ENCODE measurements at regions not wholly inside any gene's neighbourhood (a gene's known extent, or its start where the extent isn't known, plus 50 kb on each side); places are given as distances from the start of the nearest gene placed in this dataset.
"Not testable (repeated sequence)": the region's sequence is repeated elsewhere in the genome, so short reads cannot be mapped to it uniquely, and the experiment has no call there.

GRCh38 chr17:20654575-20654974 is 75.1 kb downstream of the CDRT15L2 start:
- H3K4me1 ChIP-seq (ENCODE audit: control insufficient read depth in 5 of 5, insufficient read depth in 5 of 5, low read length in 5 of 5); H3K4me3 ChIP-seq; H3K27ac ChIP-seq (ENCODE audit: low read depth in 1 of 2, low read length in 1 of 2); H3K27me3 ChIP-seq (ENCODE audit: control insufficient read depth in 3 of 3, insufficient read depth in 3 of 3, low read length in 2 of 3); DNase-seq; H3K9ac ChIP-seq (ENCODE audit: insufficient read depth in 1 of 2, low read length in 2 of 2); H3K9me3 ChIP-seq (ENCODE audit: control insufficient read depth in 4 of 4, insufficient read depth in 3 of 4, low read length in 3 of 4); H3K36me3 ChIP-seq (ENCODE audit: control insufficient read depth in 4 of 4, insufficient read depth in 4 of 4, low read length in 4 of 4); ATAC-seq (ENCODE audit: insufficient read depth, low FRiP score): not testable (repeated sequence)
- WGBS, 2 donors: 90 to 97% methylated on average over 7 to 9 of the region's 12 CpGs

GRCh38 chr17:20665103-20665955 is 85.8 kb downstream of the CDRT15L2 start:
- not testable (repeated sequence) for ATAC-seq (ENCODE audit: insufficient read depth, low FRiP score); H3K27me3 ChIP-seq (ENCODE audit: control insufficient read depth in 3 of 3, insufficient read depth in 3 of 3, low read length in 2 of 3)
- WGBS, 2 donors: 50 to 80% methylated on average over 2 to 5 of the region's 6 CpGs

GRCh38 chr17:20666689-20667088 is 87.2 kb downstream of the CDRT15L2 start:
- H3K9ac ChIP-seq (ENCODE audit: insufficient read depth in 1 of 2, low read length in 2 of 2); H3K36me3 ChIP-seq (ENCODE audit: control insufficient read depth in 4 of 4, insufficient read depth in 4 of 4, low read length in 4 of 4); H3K27ac ChIP-seq (ENCODE audit: low read depth in 1 of 2, low read length in 1 of 2); H3K9me3 ChIP-seq (ENCODE audit: control insufficient read depth in 4 of 4, insufficient read depth in 3 of 4, low read length in 3 of 4); H3K4me3 ChIP-seq; DNase-seq; ATAC-seq (ENCODE audit: insufficient read depth, low FRiP score); H3K27me3 ChIP-seq (ENCODE audit: control insufficient read depth in 3 of 3, insufficient read depth in 3 of 3, low read length in 2 of 3); H3K4me1 ChIP-seq (ENCODE audit: control insufficient read depth in 5 of 5, insufficient read depth in 5 of 5, low read length in 5 of 5): not testable (repeated sequence)
- WGBS, 2 donors: 76 to 77% methylated on average over 6 of the region's 6 CpGs

More at GRCh38 chr17:20665103-20665955, 85.8 kb downstream of the CDRT15L2 start:
- not testable (repeated sequence) for H3K36me3 ChIP-seq (ENCODE audit: control insufficient read depth in 4 of 4, insufficient read depth in 4 of 4, low read length in 4 of 4); H3K27ac ChIP-seq (ENCODE audit: low read depth in 1 of 2, low read length in 1 of 2); H3K4me1 ChIP-seq (ENCODE audit: control insufficient read depth in 5 of 5, insufficient read depth in 5 of 5, low read length in 5 of 5); H3K9ac ChIP-seq (ENCODE audit: insufficient read depth in 1 of 2, low read length in 2 of 2); H3K4me3 ChIP-seq; H3K9me3 ChIP-seq (ENCODE audit: control insufficient read depth in 4 of 4, insufficient read depth in 3 of 4, low read length in 3 of 4)
- DNase-seq: peak in 2 of 3 donors; percentile 21

GRCh38 chr17:20667712-20668111 is 88.2 kb downstream of the CDRT15L2 start:
- ATAC-seq (ENCODE audit: insufficient read depth, low FRiP score); H3K4me3 ChIP-seq; H3K36me3 ChIP-seq (ENCODE audit: control insufficient read depth in 4 of 4, insufficient read depth in 4 of 4, low read length in 4 of 4); H3K9ac ChIP-seq (ENCODE audit: insufficient read depth in 1 of 2, low read length in 2 of 2); H3K27ac ChIP-seq (ENCODE audit: low read depth in 1 of 2, low read length in 1 of 2); H3K4me1 ChIP-seq (ENCODE audit: control insufficient read depth in 5 of 5, insufficient read depth in 5 of 5, low read length in 5 of 5); H3K9me3 ChIP-seq (ENCODE audit: control insufficient read depth in 4 of 4, insufficient read depth in 3 of 4, low read length in 3 of 4); DNase-seq; H3K27me3 ChIP-seq (ENCODE audit: control insufficient read depth in 3 of 3, insufficient read depth in 3 of 3, low read length in 2 of 3): not testable (repeated sequence)
- WGBS, 2 donors: 21 to 24% methylated on average over 2 of the region's 2 CpGs

GRCh38 chr17:20668316-20668715 is 88.8 kb downstream of the CDRT15L2 start:
- H3K36me3 ChIP-seq (ENCODE audit: control insufficient read depth in 4 of 4, insufficient read depth in 4 of 4, low read length in 4 of 4); H3K4me1 ChIP-seq (ENCODE audit: control insufficient read depth in 5 of 5, insufficient read depth in 5 of 5, low read length in 5 of 5); H3K9me3 ChIP-seq (ENCODE audit: control insufficient read depth in 4 of 4, insufficient read depth in 3 of 4, low read length in 3 of 4); H3K9ac ChIP-seq (ENCODE audit: insufficient read depth in 1 of 2, low read length in 2 of 2); H3K27me3 ChIP-seq (ENCODE audit: control insufficient read depth in 3 of 3, insufficient read depth in 3 of 3, low read length in 2 of 3); ATAC-seq (ENCODE audit: insufficient read depth, low FRiP score); DNase-seq; H3K4me3 ChIP-seq; H3K27ac ChIP-seq (ENCODE audit: low read depth in 1 of 2, low read length in 1 of 2): not testable (repeated sequence)
- WGBS, 2 donors: 53 to 81% methylated on average over 4 of the region's 4 CpGs

- not testable (repeated sequence) for H3K27me3 ChIP-seq (ENCODE audit: control insufficient read depth in 3 of 3, insufficient read depth in 3 of 3, low read length in 2 of 3); H3K9me3 ChIP-seq (ENCODE audit: control insufficient read depth in 4 of 4, insufficient read depth in 3 of 4, low read length in 3 of 4); DNase-seq; ATAC-seq (ENCODE audit: insufficient read depth, low FRiP score); H3K27ac ChIP-seq (ENCODE audit: low read depth in 1 of 2, low read length in 1 of 2); H3K4me1 ChIP-seq (ENCODE audit: control insufficient read depth in 5 of 5, insufficient read depth in 5 of 5, low read length in 5 of 5); H3K4me3 ChIP-seq; H3K9ac ChIP-seq (ENCODE audit: insufficient read depth in 1 of 2, low read length in 2 of 2); H3K36me3 ChIP-seq (ENCODE audit: control insufficient read depth in 4 of 4, insufficient read depth in 4 of 4, low read length in 4 of 4)
Measured at GRCh38 chr17:20668868-20669267, 89.3 kb downstream of the CDRT15L2 start.

- not testable (repeated sequence) for H3K9ac ChIP-seq (ENCODE audit: insufficient read depth in 1 of 2, low read length in 2 of 2); H3K4me1 ChIP-seq (ENCODE audit: control insufficient read depth in 5 of 5, insufficient read depth in 5 of 5, low read length in 5 of 5); H3K9me3 ChIP-seq (ENCODE audit: control insufficient read depth in 4 of 4, insufficient read depth in 3 of 4, low read length in 3 of 4); H3K27ac ChIP-seq (ENCODE audit: low read depth in 1 of 2, low read length in 1 of 2); DNase-seq; ATAC-seq (ENCODE audit: insufficient read depth, low FRiP score); H3K4me3 ChIP-seq; H3K36me3 ChIP-seq (ENCODE audit: control insufficient read depth in 4 of 4, insufficient read depth in 4 of 4, low read length in 4 of 4); H3K27me3 ChIP-seq (ENCODE audit: control insufficient read depth in 3 of 3, insufficient read depth in 3 of 3, low read length in 2 of 3)
- WGBS, 2 donors: 100% methylated on average over 1 of the region's 3 CpGs; no CpG with 5 or more reads in 1 of the 2 donors
Measured at GRCh38 chr17:20670506-20670905, 91.0 kb downstream of the CDRT15L2 start.

- WGBS, 2 donors: 81 to 90% methylated on average over 2 of the region's 2 CpGs
- H3K36me3 ChIP-seq (ENCODE audit: control insufficient read depth in 4 of 4, insufficient read depth in 4 of 4, low read length in 4 of 4); H3K4me1 ChIP-seq (ENCODE audit: control insufficient read depth in 5 of 5, insufficient read depth in 5 of 5, low read length in 5 of 5); H3K27ac ChIP-seq (ENCODE audit: low read depth in 1 of 2, low read length in 1 of 2); H3K4me3 ChIP-seq; H3K27me3 ChIP-seq (ENCODE audit: control insufficient read depth in 3 of 3, insufficient read depth in 3 of 3, low read length in 2 of 3); H3K9me3 ChIP-seq (ENCODE audit: control insufficient read depth in 4 of 4, insufficient read depth in 3 of 4, low read length in 3 of 4); H3K9ac ChIP-seq (ENCODE audit: insufficient read depth in 1 of 2, low read length in 2 of 2); DNase-seq; ATAC-seq (ENCODE audit: insufficient read depth, low FRiP score): not testable (repeated sequence)
Measured at GRCh38 chr17:20674374-20674773, 94.8 kb downstream of the CDRT15L2 start.

Measured in lung (tissue), 9 donors.